Head of caudate nucleus (tissue), 42 donors: ENCODE measurements at regions not wholly inside any gene's neighbourhood (a gene's known extent, or its start where the extent isn't known, plus 50 kb on each side); places are given as distances from the start of the nearest gene placed in this dataset.

Source experiments
- DNase-seq, 42 donors: peaks; one replicate each; pipeline versions ENCODE4 v3.0.0 to v3.0.0-alpha.2; 2020 to 2021; ENCODE audit warnings: mixed read lengths in 7 of 42
- intact Hi-C: fragments of 100-400 bp; cut with DNase I; formaldehyde crosslinking; loops from one replicate; pipeline ENCODE4 v1.15.0; 2022

GRCh38 chr12:91687052-91688017 is 458.3 kb downstream of the BTG1 start:
- no peak for DNase-seq
- intact Hi-C loops: no loop called here

- intact Hi-C loops: no loop called here
- no peak for DNase-seq
Measured at GRCh38 chr12:91685917-91686316, 459.7 kb downstream of the BTG1 start.

- DNase-seq: no peak
- intact Hi-C loops: no loop called here
Measured at GRCh38 chr12:91681751-91682150, 463.9 kb downstream of the BTG1 start.

- no peak for DNase-seq
- intact Hi-C loops: no loop called here
Measured at GRCh38 chr12:91680864-91681263, 464.8 kb downstream of the BTG1 start.

GRCh38 chr12:91677556-91677955 is 468.1 kb downstream of the BTG1 start:
- DNase-seq: no peak
- intact Hi-C loops: no loop called here

GRCh38 chr12:91675401-91675800 is 470.2 kb downstream of the BTG1 start:
- no peak for DNase-seq
- intact Hi-C loops: no loop called here

- DNase-seq: no peak
- intact Hi-C loops: no loop called here
Measured at GRCh38 chr12:91672130-91672529, 473.5 kb downstream of the BTG1 start.

GRCh38 chr12:91667694-91668093 is 478.0 kb downstream of the BTG1 start:
- DNase-seq: no peak
- intact Hi-C loops: no loop called here

- intact Hi-C loops: no loop called here
- DNase-seq: no peak
Measured at GRCh38 chr12:91663744-91664143, 481.1 kb upstream of the DCN start.

- intact Hi-C loops: no loop called here
- DNase-seq: no peak
Measured at GRCh38 chr12:91663310-91663709, 480.7 kb upstream of the DCN start.

GRCh38 chr12:91662021-91662420 is 479.4 kb upstream of the DCN start:
- DNase-seq: no peak
- intact Hi-C loops: no loop called here

GRCh38 chr12:91657032-91657431 is 474.4 kb upstream of the DCN start:
- intact Hi-C loops: no loop called here
- no peak for DNase-seq

GRCh38 chr12:91655966-91656365 is 473.3 kb upstream of the DCN start:
- intact Hi-C loops: no loop called here
- no peak for DNase-seq

GRCh38 chr12:91654087-91654486 is 471.5 kb upstream of the DCN start:
- DNase-seq: no peak
- intact Hi-C loops: no loop called here

- DNase-seq: no peak
- intact Hi-C loops: no loop called here
Measured at GRCh38 chr12:91651728-91652127, 469.1 kb upstream of the DCN start.

GRCh38 chr12:91643763-91644162 is 461.1 kb upstream of the DCN start:
- DNase-seq: no peak
- intact Hi-C loops: no loop called here

GRCh38 chr12:91640021-91640420 is 457.4 kb upstream of the DCN start:
- intact Hi-C loops: no loop called here
- DNase-seq: no peak

- intact Hi-C loops: no loop called here
- DNase-seq: no peak
Measured at GRCh38 chr12:91639327-91639726, 456.7 kb upstream of the DCN start.

GRCh38 chr12:91637789-91638624 is 455.4 kb upstream of the DCN start:
- intact Hi-C loops: no loop called here
- DNase-seq: no peak

- intact Hi-C loops: no loop called here
Measured at GRCh38 chr12:91636721-91637120, 454.1 kb upstream of the DCN start.

More at GRCh38 chr12:91636721-91637120, 454.1 kb upstream of the DCN start:
- DNase-seq: no peak
